ENCODE measurements at regions not wholly inside any gene's neighbourhood (a gene's known extent, or its start where the extent isn't known, plus 50 kb on each side); places are given as distances from the start of the nearest gene placed in this dataset.

GRCh38 chr20:22312744-22313346 is 271.5 kb downstream of the FOXA2 start:
- Histone ChIP-seq H3K4me1 (ENCODE audit: control insufficient read depth, low read length) (no peaks in the 10 kb centered on the region), H3K9me3 (ENCODE audit: control insufficient read depth, insufficient read depth, low read length) (no peaks in the 10 kb centered on the region), H4K20me1 (ENCODE audit: control insufficient read depth, insufficient read depth, low read depth, low read length) (no peaks in the 10 kb centered on the region), H3K27ac (ENCODE audit: low read depth, low read length) (no peak overlapping the region), H3K79me2 (ENCODE audit: control insufficient read depth, low read length) (no peaks in the 10 kb centered on the region), H3K36me3 (ENCODE audit: control insufficient read depth, low read length) (no peaks in the 10 kb centered on the region), H3F3A (ENCODE audit: control insufficient read depth, insufficient read depth) (no peaks in the 10 kb centered on the region), H3K4me3 (ENCODE audit: low read length) (no peak overlapping the region), H3K4me2 (ENCODE audit: low read length) (no peak overlapping the region), H3K27me3 (ENCODE audit: control insufficient read depth, low read length) (no peaks in the 10 kb centered on the region), H3K9me2 (replicated peaks; ENCODE audit: control insufficient read depth, low read length) (no peaks in the 10 kb centered on the region)
- no peak for TF ChIP-seq EZH2phosphoT487 (IDR thresholded peaks at IDR 0.05; ENCODE audit: borderline replicate concordance, low read length)
- peak; percentile 73 for TF ChIP-seq CTCF (IDR thresholded peaks at IDR 0.05; ENCODE audit: low read depth, low read length, poor library complexity, severe bottlenecking)

- no peak overlapping the region for H3K4me2 ChIP-seq (ENCODE audit: low read length)
- no peak overlapping the region for H3K4me3 ChIP-seq (ENCODE audit: low read length)
- H3K27ac ChIP-seq (ENCODE audit: low read depth, low read length), result no peak overlapping the region
- H4K20me1 ChIP-seq (ENCODE audit: control insufficient read depth, insufficient read depth, low read depth, low read length), result no peaks in the 10 kb centered on the region
- no peak for TF ChIP-seq EZH2phosphoT487 (IDR thresholded peaks at IDR 0.05; ENCODE audit: borderline replicate concordance, low read length)
- TF ChIP-seq CTCF (IDR thresholded peaks at IDR 0.05; ENCODE audit: low read depth, low read length, poor library complexity, severe bottlenecking), result no peak
- no peaks in the 10 kb centered on the region for H3K79me2 ChIP-seq (ENCODE audit: control insufficient read depth, low read length)
- H3K4me1 ChIP-seq (ENCODE audit: control insufficient read depth, low read length), result no peaks in the 10 kb centered on the region
- no peaks in the 10 kb centered on the region for H3F3A ChIP-seq (ENCODE audit: control insufficient read depth, insufficient read depth)
- H3K9me3 ChIP-seq (ENCODE audit: control insufficient read depth, insufficient read depth, low read length), result no peaks in the 10 kb centered on the region
- no peaks in the 10 kb centered on the region for H3K36me3 ChIP-seq (ENCODE audit: control insufficient read depth, low read length)
- H3K9me2 ChIP-seq (replicated peaks; ENCODE audit: control insufficient read depth, low read length), result no peaks in the 10 kb centered on the region
- H3K27me3 ChIP-seq (ENCODE audit: control insufficient read depth, low read length), result no peaks in the 10 kb centered on the region
Observed at GRCh38 chr20:22308934-22309333, 275.4 kb downstream of the FOXA2 start.

- Histone ChIP-seq H4K20me1 (ENCODE audit: control insufficient read depth, insufficient read depth, low read depth, low read length) (no peaks in the 10 kb centered on the region), H3K9me2 (replicated peaks; ENCODE audit: control insufficient read depth, low read length) (no peaks in the 10 kb centered on the region), H3K4me1 (ENCODE audit: control insufficient read depth, low read length) (no peaks in the 10 kb centered on the region), H3K4me3 (ENCODE audit: low read length) (no peak overlapping the region), H3K79me2 (ENCODE audit: control insufficient read depth, low read length) (no peaks in the 10 kb centered on the region), H3K27ac (ENCODE audit: low read depth, low read length) (no peak overlapping the region), H3K4me2 (ENCODE audit: low read length) (no peak overlapping the region), H3F3A (ENCODE audit: control insufficient read depth, insufficient read depth) (no peaks in the 10 kb centered on the region), H3K9me3 (ENCODE audit: control insufficient read depth, insufficient read depth, low read length) (no peaks in the 10 kb centered on the region), H3K36me3 (ENCODE audit: control insufficient read depth, low read length) (no peaks in the 10 kb centered on the region), H3K27me3 (ENCODE audit: control insufficient read depth, low read length) (no peaks in the 10 kb centered on the region)
- TF ChIP-seq CTCF (IDR thresholded peaks at IDR 0.05; ENCODE audit: low read depth, low read length, poor library complexity, severe bottlenecking) (no peak), EZH2phosphoT487 (IDR thresholded peaks at IDR 0.05; ENCODE audit: borderline replicate concordance, low read length) (no peak)
Observed at GRCh38 chr20:22307409-22307808, 277.0 kb downstream of the FOXA2 start.

Data from DOHH2 (cell line).